Germinal center (tissue), 1 donor: ENCODE measurements at regions not wholly inside any gene's neighbourhood (a gene's known extent, or its start where the extent isn't known, plus 50 kb on each side); places are given as distances from the start of the nearest gene placed in this dataset.
"Not testable (repeated sequence)": the region's sequence is repeated elsewhere in the genome, so short reads cannot be mapped to it uniquely, and the experiment has no call there.

Source experiments
- DNase-seq: peaks from one replicate; pipeline ENCODE4 v3.0.0; 2012; ENCODE audit warnings: mixed read lengths, low spot score

- DNase-seq: no peak
Measured at GRCh38 chr5:67549947-67550346, 353.3 kb upstream of the CD180 start.

GRCh38 chr5:67549296-67549618, 352.7 kb upstream of the CD180 start:
- DNase-seq: no peak

- no peak for DNase-seq
Measured at GRCh38 chr5:67548520-67549295, 352.1 kb upstream of the CD180 start.

GRCh38 chr5:67547682-67548081, 351.1 kb upstream of the CD180 start:
- DNase-seq: no peak

GRCh38 chr5:67544942-67545341, 348.3 kb upstream of the CD180 start:
- not testable (repeated sequence) for DNase-seq

GRCh38 chr5:67543720-67544270, 347.2 kb upstream of the CD180 start:
- no peak for DNase-seq

GRCh38 chr5:67542479-67542878, 345.9 kb upstream of the CD180 start:
- DNase-seq: no peak

GRCh38 chr5:67541875-67542274, 345.3 kb upstream of the CD180 start:
- DNase-seq: no peak

GRCh38 chr5:67538855-67539506, 342.4 kb upstream of the CD180 start:
- no peak for DNase-seq

- DNase-seq: no peak
Measured at GRCh38 chr5:67537439-67538148, 341.0 kb upstream of the CD180 start.

GRCh38 chr5:67536866-67537265, 340.3 kb upstream of the CD180 start:
- no peak for DNase-seq

GRCh38 chr5:67530609-67531255, 334.1 kb upstream of the CD180 start:
- no peak for DNase-seq

GRCh38 chr5:67528953-67529352, 332.4 kb upstream of the CD180 start:
- DNase-seq: no peak

- DNase-seq: no peak
Measured at GRCh38 chr5:67526793-67527192, 330.2 kb upstream of the CD180 start.

GRCh38 chr5:67520161-67520908, 323.7 kb upstream of the CD180 start:
- DNase-seq: no peak

- no peak for DNase-seq
Measured at GRCh38 chr5:67518227-67518626, 321.6 kb upstream of the CD180 start.

GRCh38 chr5:67516948-67517565, 320.5 kb upstream of the CD180 start:
- DNase-seq: no peak

- no peak for DNase-seq
Measured at GRCh38 chr5:67515762-67516161, 319.2 kb upstream of the CD180 start.

GRCh38 chr5:67515020-67515689, 318.6 kb upstream of the CD180 start:
- DNase-seq: no peak

GRCh38 chr5:67512758-67513157, 316.2 kb upstream of the CD180 start:
- no peak for DNase-seq

- DNase-seq: no peak
Measured at GRCh38 chr5:67511911-67512310, 315.3 kb upstream of the CD180 start.
